Calu3 (cell line): ENCODE measurements at regions not wholly inside any gene's neighbourhood (a gene's known extent, or its start where the extent isn't known, plus 50 kb on each side); places are given as distances from the start of the nearest gene placed in this dataset.

Source experiments
- BruUV-seq: library from RNA; stranded (reverse); fragments of 400-500 nt; replicated peaks from 2 replicates; lab custom pipeline; 2021; lab: Mats Ljungman, UMichigan
- CTCF ChIA-PET: fragments of 300-600 bp; sonication (Branson Sonifier 250); formaldehyde crosslinking; loops from one replicate; lab custom pipeline; 2022; ENCODE audit warnings: antibody characterized with exemption; lab: Charles Lee
- DNase-seq: peaks from one replicate; pipeline ENCODE4 v3.0.0; 2022
- H3K27ac Mint-ChIP-seq: one replicate; pipeline ENCODE4 v1.8.0; 2022; ENCODE audit warnings: mixed read lengths; ENCODE audit not compliant: unreplicated experiment
- H3K27me3 Mint-ChIP-seq: one replicate; pipeline ENCODE4 v1.8.0; 2022; ENCODE audit warnings: mixed read lengths; ENCODE audit not compliant: unreplicated experiment
- H3K36me3 Mint-ChIP-seq: one replicate; pipeline ENCODE4 v1.8.0; 2022; ENCODE audit warnings: mild to moderate bottlenecking, moderate library complexity, mixed read lengths; ENCODE audit not compliant: insufficient read depth, unreplicated experiment
- H3K4me1 Mint-ChIP-seq: one replicate; pipeline ENCODE4 v1.8.0; 2022; ENCODE audit warnings: mild to moderate bottlenecking, low read depth, mixed read lengths; ENCODE audit not compliant: unreplicated experiment
- H3K4me3 Mint-ChIP-seq: one replicate; pipeline ENCODE4 v1.8.0; 2022; ENCODE audit warnings: mild to moderate bottlenecking, low read depth, moderate library complexity, mixed read lengths; ENCODE audit not compliant: unreplicated experiment
- H3K9me3 Mint-ChIP-seq: one replicate; pipeline ENCODE4 v1.8.0; 2022; ENCODE audit warnings: low read depth, mixed read lengths; ENCODE audit not compliant: unreplicated experiment
- intact Hi-C: fragments of 100-400 bp; cut with micrococcal nuclease; formaldehyde crosslinking; loops from one replicate; pipeline ENCODE4 v1.10.0; 2022; ENCODE audit not compliant: unreplicated experiment
- TF ChIP-seq, protein P1 (sequence below): fragments of 200-600 bp; IDR thresholded peaks from one replicate; pipeline ENCODE4 v1.8.0; 2022; ENCODE audit warnings: antibody characterized with exemption; ENCODE audit not compliant: unreplicated experiment

DNA sequence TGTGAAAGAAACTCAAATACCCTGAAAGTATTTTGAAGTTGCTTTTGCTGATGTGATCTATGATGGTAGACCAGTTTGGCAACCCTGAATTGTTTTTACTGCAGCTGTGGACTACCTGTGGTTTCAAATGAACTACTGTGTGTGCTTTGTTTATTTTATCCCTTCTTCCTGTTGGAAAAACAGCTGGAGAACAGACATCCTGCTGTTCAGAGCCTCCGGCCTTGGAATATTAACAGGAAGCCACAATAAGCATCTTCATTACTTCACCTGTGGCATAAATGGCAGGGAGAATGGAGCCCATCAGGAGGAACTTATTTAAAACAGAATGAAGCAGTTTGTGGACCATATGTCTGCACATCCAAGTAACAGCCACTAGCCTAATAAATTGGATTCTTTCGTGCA lies 104.8 kb downstream of the DUSP6 start:
- Mint-ChIP-seq H3K9me3 (peaks cover 3% of the 10 kb centered on the region), H3K4me1 (peaks cover 18% of the 10 kb centered on the region), H3K27me3 (no peaks in the 10 kb centered on the region), H3K36me3 (no peaks in the 10 kb centered on the region), H3K27ac (no peak overlapping the region), H3K4me3 (no peak overlapping the region)
- BruUV-seq: no TSS peak
- TF ChIP-seq, protein P1, sequence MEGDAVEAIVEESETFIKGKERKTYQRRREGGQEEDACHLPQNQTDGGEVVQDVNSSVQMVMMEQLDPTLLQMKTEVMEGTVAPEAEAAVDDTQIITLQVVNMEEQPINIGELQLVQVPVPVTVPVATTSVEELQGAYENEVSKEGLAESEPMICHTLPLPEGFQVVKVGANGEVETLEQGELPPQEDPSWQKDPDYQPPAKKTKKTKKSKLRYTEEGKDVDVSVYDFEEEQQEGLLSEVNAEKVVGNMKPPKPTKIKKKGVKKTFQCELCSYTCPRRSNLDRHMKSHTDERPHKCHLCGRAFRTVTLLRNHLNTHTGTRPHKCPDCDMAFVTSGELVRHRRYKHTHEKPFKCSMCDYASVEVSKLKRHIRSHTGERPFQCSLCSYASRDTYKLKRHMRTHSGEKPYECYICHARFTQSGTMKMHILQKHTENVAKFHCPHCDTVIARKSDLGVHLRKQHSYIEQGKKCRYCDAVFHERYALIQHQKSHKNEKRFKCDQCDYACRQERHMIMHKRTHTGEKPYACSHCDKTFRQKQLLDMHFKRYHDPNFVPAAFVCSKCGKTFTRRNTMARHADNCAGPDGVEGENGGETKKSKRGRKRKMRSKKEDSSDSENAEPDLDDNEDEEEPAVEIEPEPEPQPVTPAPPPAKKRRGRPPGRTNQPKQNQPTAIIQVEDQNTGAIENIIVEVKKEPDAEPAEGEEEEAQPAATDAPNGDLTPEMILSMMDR: no peak
- intact Hi-C loops: no loop called here
- CTCF ChIA-PET: no interaction called here
- DNase-seq: no peak

DNA sequence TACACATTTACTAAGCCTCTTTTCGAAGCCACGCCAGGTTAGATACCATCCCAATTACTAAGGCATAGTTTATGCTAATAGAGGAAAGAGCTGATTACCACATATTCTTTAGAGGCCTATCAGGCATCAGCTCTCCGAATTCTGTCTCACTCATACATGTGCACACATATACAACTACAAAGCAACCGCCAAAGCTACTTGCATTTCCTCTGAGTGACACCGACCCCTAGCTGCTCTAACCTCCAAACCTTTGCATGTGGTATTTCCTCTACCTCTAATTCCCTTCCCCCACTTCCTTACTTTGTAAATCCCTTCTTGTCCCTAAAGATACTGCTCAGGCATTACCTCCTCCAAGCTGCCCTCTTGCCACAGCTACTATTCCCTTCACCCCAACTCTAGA lies 107.2 kb downstream of the DUSP6 start:
- intact Hi-C loops: no loop called here
- TF ChIP-seq, protein P1: no peak
- peaks cover 18% of the 10 kb centered on the region for H3K4me1 Mint-ChIP-seq
- no peak overlapping the region for H3K4me3 Mint-ChIP-seq
- CTCF ChIA-PET: interaction anchor here (1.3 kb wide), 1 partner anchor 11 kb away, joined by 3 read pairs; no protein-coding TSS in a partner anchor
- DNase-seq: no peak
- H3K9me3 Mint-ChIP-seq: peaks cover 3% of the 10 kb centered on the region
- no TSS peak for BruUV-seq
- no peaks in the 10 kb centered on the region for H3K27me3 Mint-ChIP-seq
- peak overlapping the region; percentile 17 for H3K27ac Mint-ChIP-seq
- H3K36me3 Mint-ChIP-seq: no peaks in the 10 kb centered on the region

DNA sequence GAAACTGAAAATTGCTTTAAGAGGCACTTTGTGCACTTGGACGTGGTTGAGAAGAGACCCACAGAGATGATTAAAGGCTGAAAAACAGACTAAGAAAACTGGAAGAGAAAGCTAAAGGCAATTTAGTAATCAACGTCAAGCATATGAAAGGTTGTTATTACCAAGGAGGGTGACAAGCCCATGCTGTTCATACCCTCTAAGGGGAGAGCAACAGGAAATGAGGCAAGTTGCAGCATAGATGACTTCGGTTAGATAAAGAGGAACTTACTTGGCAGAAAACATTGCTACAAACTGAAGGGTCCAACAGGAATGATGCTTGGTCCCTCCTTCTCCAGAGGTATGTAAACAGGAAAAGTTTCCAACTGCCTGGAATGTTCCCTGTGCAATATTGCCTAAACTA lies 107.8 kb downstream of the DUSP6 start:
- H3K27me3 Mint-ChIP-seq: no peaks in the 10 kb centered on the region
- CTCF ChIA-PET: no interaction called here
- BruUV-seq: no TSS peak
- H3K9me3 Mint-ChIP-seq: peaks cover 3% of the 10 kb centered on the region
- no peaks in the 10 kb centered on the region for H3K36me3 Mint-ChIP-seq
- TF ChIP-seq, protein P1: no peak
- H3K4me3 Mint-ChIP-seq: no peak overlapping the region
- intact Hi-C loops: no loop called here
- H3K27ac Mint-ChIP-seq: no peak overlapping the region
- DNase-seq: no peak
- H3K4me1 Mint-ChIP-seq: peaks cover 18% of the 10 kb centered on the region

DNA sequence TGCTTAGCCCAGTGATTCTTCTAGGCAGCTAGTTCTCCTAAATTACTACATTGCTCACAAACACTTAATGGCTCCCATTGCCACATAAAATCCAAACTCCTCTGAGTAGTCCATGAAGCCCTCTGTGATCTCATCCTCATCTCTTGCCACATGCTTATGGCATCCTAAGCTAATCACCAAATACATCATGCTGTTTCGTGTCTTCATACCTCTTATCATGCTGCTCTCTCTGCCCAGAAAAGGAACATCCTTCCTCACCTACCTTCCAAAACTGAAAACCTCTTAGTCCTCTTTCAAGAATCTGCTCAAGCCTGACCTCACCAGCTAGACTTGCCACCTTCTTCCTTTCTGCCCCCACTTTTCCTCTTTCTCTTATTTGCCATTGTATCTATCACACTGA lies 108.5 kb downstream of the DUSP6 start:
- TF ChIP-seq, protein P1: no peak
- H3K4me1 Mint-ChIP-seq: peaks cover 20% of the 10 kb centered on the region
- no peak overlapping the region for H3K27ac Mint-ChIP-seq
- CTCF ChIA-PET: interaction anchor here (1.2 kb wide), 1 partner anchor 179 kb away, joined by 4 read pairs; no protein-coding TSS in a partner anchor
- no peaks in the 10 kb centered on the region for H3K36me3 Mint-ChIP-seq
- no peak overlapping the region for H3K4me3 Mint-ChIP-seq
- no peaks in the 10 kb centered on the region for H3K27me3 Mint-ChIP-seq
- DNase-seq: no peak
- H3K9me3 Mint-ChIP-seq: peaks cover 3% of the 10 kb centered on the region
- intact Hi-C loops: no loop called here
- no TSS peak for BruUV-seq
